ENCODE measurements at regions not wholly inside any gene's neighbourhood (a gene's known extent, or its start where the extent isn't known, plus 50 kb on each side); places are given as distances from the start of the nearest gene placed in this dataset.

- no peak for TF ChIP-seq CTCF (conservative IDR thresholded peaks at IDR 0.05)
- H3K23me2 ChIP-seq (ENCODE audit: insufficient read length, low read depth, low read length, poor library complexity, severe bottlenecking), result no peaks in the 10 kb centered on the region
- no peak overlapping the region for H2AK5ac ChIP-seq (ENCODE audit: insufficient read length, low read length)
- Mint-ChIP-seq H3K4me3 (no peak overlapping the region), H3K27me3 (ENCODE audit: low read depth) (no peaks in the 10 kb centered on the region), H3K27ac (no peak overlapping the region), H3K36me3 (ENCODE audit: insufficient read depth in 1 of 3, low read depth in 3 of 3) (peaks cover 0 to 10% (median 6%) of the 10 kb centered on the region in 3 experiments; a peak in 5 of 7 replicates), H3K9me3 (peaks cover 9 to 18% of the 10 kb centered on the region in 2 experiments), H3K4me1 (peaks cover 2 to 6% of the 10 kb centered on the region in 2 experiments; a peak in 3 of 4 replicates)
- H3K79me2 ChIP-seq (ENCODE audit: insufficient read depth, low read length), result no peaks in the 10 kb centered on the region
- H3T11ph ChIP-seq (ENCODE audit: low read length), result no peak overlapping the region
- no peak overlapping the region for H3K23ac ChIP-seq (ENCODE audit: insufficient read length, low read depth, low read length)
- H3K9me3 ChIP-seq (ENCODE audit: control insufficient read depth, low read depth, low read length), result no peaks in the 10 kb centered on the region
- no peak overlapping the region for H3K18ac ChIP-seq (ENCODE audit: insufficient read length, low read depth, low read length)
- H2AFZ ChIP-seq (ENCODE audit: low read length), result no peak overlapping the region
- no peak overlapping the region for H3K9ac ChIP-seq (ENCODE audit: extremely low read depth, insufficient read length, low read length)
- no peak overlapping the region for H3K27ac ChIP-seq (ENCODE audit: insufficient read length, low read depth, low read length)
- no peak overlapping the region for H2BK20ac ChIP-seq (ENCODE audit: low read depth, low read length, poor library complexity, severe bottlenecking)
- no CpG with 5 or more reads among the region's 1 CpG for WGBS (ENCODE audit: extremely low coverage, insufficient read length, low lambda C conversion rate)
- no peaks in the 10 kb centered on the region for H3K4me1 ChIP-seq (ENCODE audit: insufficient read depth, low read length)
- no peak overlapping the region for H3K56ac ChIP-seq (ENCODE audit: insufficient read length, low read depth, low read length)
- H3K4me2 ChIP-seq (ENCODE audit: insufficient read depth, insufficient read length, low read length), result no peak overlapping the region
- H2BK5ac ChIP-seq (ENCODE audit: insufficient read length, low read length), result no peak overlapping the region
- no peak overlapping the region for H2BK12ac ChIP-seq (ENCODE audit: insufficient read length, low read depth, low read length)
- no peaks in the 10 kb centered on the region for H3K79me1 ChIP-seq (ENCODE audit: insufficient read depth, low read depth, low read length, poor library complexity, severe bottlenecking)
- no peak for DNase-seq
- no peak overlapping the region for H2BK120ac ChIP-seq (ENCODE audit: low read depth, low read length, poor library complexity, severe bottlenecking)
- H4K20me1 ChIP-seq (ENCODE audit: control insufficient read depth, insufficient read depth, insufficient read length), result no peaks in the 10 kb centered on the region
- no peak overlapping the region for H4K8ac ChIP-seq (replicated peaks; ENCODE audit: insufficient read length, low read depth, low read length)
- H4K91ac ChIP-seq (ENCODE audit: insufficient read length, low read depth, low read length), result no peak overlapping the region
- H4K5ac ChIP-seq (ENCODE audit: insufficient read length, low read depth, low read length), result no peak overlapping the region
- no peak overlapping the region for H2BK15ac ChIP-seq (ENCODE audit: low read depth, low read length)
- H3K4ac ChIP-seq (ENCODE audit: low read depth, low read length), result no peak overlapping the region
- no peak overlapping the region for H3K14ac ChIP-seq (ENCODE audit: insufficient read depth, low read length)
- no peaks in the 10 kb centered on the region for H3K27me3 ChIP-seq (ENCODE audit: insufficient read depth, low read length)
These were observed 473.4 kb downstream of the PCDH7 start for GRCh38 chr4:31193521-31193920.

Measured in H9 (cell line).